A673 (cell line): ENCODE measurements at regions not wholly inside any gene's neighbourhood (a gene's known extent, or its start where the extent isn't known, plus 50 kb on each side); places are given as distances from the start of the nearest gene placed in this dataset.

Experiments used
- BruUV-seq: library from RNA; stranded (reverse); fragments of 400-500 nt; replicated peaks from 2 replicates; lab custom pipeline; 2021; lab: Mats Ljungman, UMichigan
- CTCF ChIA-PET: fragments of 300-600 bp; sonication (Branson Sonifier 250); formaldehyde crosslinking; loops from one replicate; lab custom pipeline; 2022; ENCODE audit warnings: antibody characterized with exemption; lab: Charles Lee
- POLR2A ChIA-PET: fragments of 300-600 bp; sonication (Branson Sonifier 250); formaldehyde crosslinking; loops from one replicate; lab custom pipeline; 2022; ENCODE audit warnings: antibody characterized with exemption; ENCODE audit not compliant: low non-redundant PET; lab: Charles Lee
- DNase-seq: peaks from one replicate; pipeline ENCODE4 v3.0.0-alpha.2; 2015; ENCODE audit warnings: low spot score
- H3K27ac ChIP-seq: fragments of 200-600 bp; sonication (generic); 2 replicates; pipeline ENCODE4 v1.5.1; 2016; ENCODE audit warnings: mixed run types, low read depth, mild to moderate bottlenecking, mixed read lengths, antibody characterized with exemption, low read length; ENCODE audit not compliant: poor library complexity, severe bottlenecking
- H3K27me3 ChIP-seq: fragments of 200-600 bp; sonication (generic); replicated peaks from 2 replicates; pipeline ENCODE4 v1.6.1; 2017; ENCODE audit warnings: mixed run types, low read depth, mild to moderate bottlenecking, mixed read lengths, antibody characterized with exemption, low read length; ENCODE audit not compliant: insufficient read depth, poor library complexity
- H3K36me3 ChIP-seq: fragments of 200-600 bp; sonication (generic); 2 replicates; pipeline ENCODE4 v1.6.1; 2016; ENCODE audit warnings: mixed run types, mild to moderate bottlenecking, mixed read lengths, antibody characterized with exemption, low read length; ENCODE audit not compliant: insufficient read depth, poor library complexity, severe bottlenecking
- H3K4me1 ChIP-seq: fragments of 200-600 bp; sonication (generic); 2 replicates; pipeline ENCODE4 v1.6.1; 2017; ENCODE audit warnings: mixed run types, mild to moderate bottlenecking, mixed read lengths, antibody characterized with exemption, low read length; ENCODE audit not compliant: insufficient read depth, poor library complexity, severe bottlenecking
- H3K4me3 ChIP-seq: fragments of 200-600 bp; sonication (generic); 2 replicates; pipeline ENCODE4 v1.5.1; 2016; ENCODE audit warnings: low read depth, mixed run types, mild to moderate bottlenecking, mixed read lengths, low read length; ENCODE audit not compliant: poor library complexity, severe bottlenecking
- H3K9me3 ChIP-seq: fragments of 200-600 bp; sonication (generic); 2 replicates; pipeline ENCODE4 v1.6.1; 2016; ENCODE audit warnings: mixed run types, low read depth, mild to moderate bottlenecking, mixed read lengths, antibody characterized with exemption, low read length; ENCODE audit not compliant: poor library complexity, severe bottlenecking
- CTCF ChIP-seq: fragments of 300-800, 200-600 bp; sonication (generic); conservative IDR thresholded peaks from 2 replicates; pipeline ENCODE4 v1.5.1; 2017; ENCODE audit warnings: low read depth, mild to moderate bottlenecking, antibody characterized with exemption, low read length, moderate library complexity, mixed read lengths
- EZH2 ChIP-seq: fragments of 200-600 bp; sonication (generic); IDR thresholded peaks from 2 replicates; pipeline ENCODE4 v1.6.1; 2017; ENCODE audit warnings: borderline replicate concordance, low read depth, mild to moderate bottlenecking, mixed read lengths, antibody characterized with exemption, low read length; ENCODE audit not compliant: poor library complexity, severe bottlenecking
- intact Hi-C: fragments of 100-400 bp; cut with micrococcal nuclease; formaldehyde crosslinking; loops from one replicate; pipeline ENCODE4 v1.10.0; 2022; ENCODE audit not compliant: unreplicated experiment

GRCh38 chrX:144798972-144799371, 448.3 kb upstream of the SPANXN1 start:
- H3K4me1 ChIP-seq: no peaks in the 10 kb centered on the region
- no peak overlapping the region for H3K4me3 ChIP-seq
- ChIA-PET CTCF (no interaction called here), POLR2A (no interaction called here)
- peaks cover 28% of the 10 kb centered on the region for H3K9me3 ChIP-seq
- intact Hi-C loops: no loop called here
- no peaks in the 10 kb centered on the region for H3K27me3 ChIP-seq
- no peak overlapping the region for H3K27ac ChIP-seq
- TF ChIP-seq CTCF: no peak
- TF ChIP-seq EZH2: no peak
- H3K36me3 ChIP-seq: no peaks in the 10 kb centered on the region
- BruUV-seq: no TSS peak
- DNase-seq: no peak

GRCh38 chrX:144801786-144802185, 445.5 kb upstream of the SPANXN1 start:
- TF ChIP-seq EZH2 (no peak), CTCF (no peak)
- no peak overlapping the region for H3K4me3 ChIP-seq
- DNase-seq: no peak
- ChIA-PET CTCF (no interaction called here), POLR2A (no interaction called here)
- H3K36me3 ChIP-seq: no peaks in the 10 kb centered on the region
- intact Hi-C loops: no loop called here
- BruUV-seq: no TSS peak
- H3K4me1 ChIP-seq: no peaks in the 10 kb centered on the region
- peaks cover 29% of the 10 kb centered on the region for H3K9me3 ChIP-seq
- no peaks in the 10 kb centered on the region for H3K27me3 ChIP-seq
- H3K27ac ChIP-seq: no peak overlapping the region

GRCh38 chrX:144809025-144809424, 438.3 kb upstream of the SPANXN1 start:
- no peaks in the 10 kb centered on the region for H3K4me1 ChIP-seq
- DNase-seq: no peak
- H3K4me3 ChIP-seq: no peak overlapping the region
- H3K27me3 ChIP-seq: no peaks in the 10 kb centered on the region
- TF ChIP-seq EZH2 (no peak), CTCF (no peak)
- ChIA-PET POLR2A (no interaction called here), CTCF (no interaction called here)
- peaks cover 27% of the 10 kb centered on the region for H3K9me3 ChIP-seq
- BruUV-seq: no TSS peak
- intact Hi-C loops: no loop called here
- H3K36me3 ChIP-seq: no peaks in the 10 kb centered on the region
- H3K27ac ChIP-seq: no peak overlapping the region
